ENCODE measurements at regions not wholly inside any gene's neighbourhood (a gene's known extent, or its start where the extent isn't known, plus 50 kb on each side); places are given as distances from the start of the nearest gene placed in this dataset.
"Not testable (repeated sequence)": the region's sequence is repeated elsewhere in the genome, so short reads cannot be mapped to it uniquely, and the experiment has no call there.

GRCh38 chr6:6987749-6988148, 120.0 kb upstream of the RREB1 start:
- DNase-seq, result no peak

- not testable (repeated sequence) for DNase-seq
These were observed 117.7 kb upstream of the RREB1 start for GRCh38 chr6:6990059-6990458.

GRCh38 chr6:6993503-6994237, 114.1 kb upstream of the RREB1 start:
- DNase-seq, result no peak

GRCh38 chr6:6994796-6995195, 113.0 kb upstream of the RREB1 start:
- DNase-seq, result no peak

GRCh38 chr6:6995328-6995727, 112.4 kb upstream of the RREB1 start:
- no peak for DNase-seq

- DNase-seq, result no peak
These were observed 111.6 kb upstream of the RREB1 start for GRCh38 chr6:6996124-6996523.

GRCh38 chr6:6997263-6998193, 110.2 kb upstream of the RREB1 start:
- DNase-seq, result no peak

- DNase-seq, result peak; percentile 5
These were observed 109.6 kb upstream of the RREB1 start for GRCh38 chr6:6998194-6998569.

GRCh38 chr6:7000825-7001777, 106.7 kb upstream of the RREB1 start:
- no peak for DNase-seq

- DNase-seq, result no peak
These were observed 104.7 kb upstream of the RREB1 start for GRCh38 chr6:7003041-7003440.

- DNase-seq, result no peak
These were observed 103.0 kb upstream of the RREB1 start for GRCh38 chr6:7004581-7005297.

- no peak for DNase-seq
These were observed 101.1 kb upstream of the RREB1 start for GRCh38 chr6:7006515-7007191.

- no peak for DNase-seq
These were observed 99.2 kb upstream of the RREB1 start for GRCh38 chr6:7008451-7008988.

GRCh38 chr6:7016226-7016625, 91.5 kb upstream of the RREB1 start:
- no peak for DNase-seq

GRCh38 chr6:7021301-7021700, 86.5 kb upstream of the RREB1 start:
- no peak for DNase-seq

- no peak for DNase-seq
These were observed 81.9 kb upstream of the RREB1 start for GRCh38 chr6:7025861-7026260.

- DNase-seq, result not testable (repeated sequence)
These were observed 78.8 kb upstream of the RREB1 start for GRCh38 chr6:7028963-7029362.

GRCh38 chr6:7030968-7031367, 76.8 kb upstream of the RREB1 start:
- DNase-seq, result not testable (repeated sequence)

- DNase-seq, result no peak
These were observed 74.6 kb upstream of the RREB1 start for GRCh38 chr6:7033202-7033601.

- DNase-seq, result no peak
These were observed 73.7 kb upstream of the RREB1 start for GRCh38 chr6:7034055-7034454.

- DNase-seq, result no peak
These were observed 71.9 kb upstream of the RREB1 start for GRCh38 chr6:7035837-7036249.

Measured in NCI-H146 (cell line).